ENCODE measurements at regions not wholly inside any gene's neighbourhood (a gene's known extent, or its start where the extent isn't known, plus 50 kb on each side); places are given as distances from the start of the nearest gene placed in this dataset.

DNA sequence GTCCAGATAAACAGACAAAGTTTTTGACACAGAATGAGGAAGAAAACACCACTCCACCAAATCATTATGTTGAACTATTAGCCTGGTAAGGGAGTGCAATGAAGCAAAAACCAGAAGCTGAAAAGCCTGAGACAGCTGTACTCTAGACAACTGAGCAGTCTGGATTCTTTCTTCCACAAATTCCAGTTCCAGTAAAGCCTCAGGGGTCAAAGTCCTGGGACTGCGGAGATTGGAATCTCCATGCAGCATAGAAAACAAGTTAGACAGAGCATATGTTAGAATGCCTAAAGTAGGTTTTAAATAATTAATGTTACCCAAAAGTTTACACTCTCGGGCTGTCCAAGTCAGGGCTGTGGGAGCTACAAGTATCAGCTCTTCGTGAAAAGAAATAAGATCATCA lies 263.2 kb downstream of the TECRL start:
- Histone ChIP-seq H3K27me3 (ENCODE audit: control insufficient read depth, extremely low read depth, insufficient read depth, low read length) (no peaks in the 10 kb centered on the region), H3K27ac (ENCODE audit: control insufficient read depth, insufficient read depth, low read length) (no peak overlapping the region), H3K36me3 (ENCODE audit: control insufficient read depth in 2 of 2, extremely low read depth in 1 of 2, insufficient read depth in 2 of 2, low read length in 2 of 2) (no peaks in the 10 kb centered on the region), H3K4me2 (ENCODE audit: control insufficient read depth, extremely low read depth, insufficient read depth, low read depth, low read length) (no peak overlapping the region), H3K4me3 (ENCODE audit: control insufficient read depth in 2 of 3, extremely low read depth in 1 of 3, insufficient read depth in 2 of 3, low read depth in 1 of 3, low read length in 3 of 3) (no peak overlapping the region), H3K9ac (ENCODE audit: control insufficient read depth, extremely low read depth, insufficient read depth, low read length) (no peak overlapping the region), H3K9me3 (ENCODE audit: control insufficient read depth, low read depth, low read length) (no peaks in the 10 kb centered on the region), H4K20me1 (ENCODE audit: control insufficient read depth, extremely low read depth, insufficient read depth, low read length) (no peaks in the 10 kb centered on the region), H3K4me1 (ENCODE audit: control insufficient read depth, extremely low read depth, insufficient read depth, low read length) (no peaks in the 10 kb centered on the region), H3K9me1 (ENCODE audit: control insufficient read depth, extremely low read depth, insufficient read depth, low read length) (no peaks in the 10 kb centered on the region), H2AFZ (ENCODE audit: control insufficient read depth, low read length) (no peak overlapping the region), H3K79me2 (ENCODE audit: control insufficient read depth, insufficient read depth, low read length) (no peaks in the 10 kb centered on the region)
- no peak for TF ChIP-seq EZH2 (IDR thresholded peaks at IDR 0.05; ENCODE audit: low read length)
- TF ChIP-seq, protein P1, sequence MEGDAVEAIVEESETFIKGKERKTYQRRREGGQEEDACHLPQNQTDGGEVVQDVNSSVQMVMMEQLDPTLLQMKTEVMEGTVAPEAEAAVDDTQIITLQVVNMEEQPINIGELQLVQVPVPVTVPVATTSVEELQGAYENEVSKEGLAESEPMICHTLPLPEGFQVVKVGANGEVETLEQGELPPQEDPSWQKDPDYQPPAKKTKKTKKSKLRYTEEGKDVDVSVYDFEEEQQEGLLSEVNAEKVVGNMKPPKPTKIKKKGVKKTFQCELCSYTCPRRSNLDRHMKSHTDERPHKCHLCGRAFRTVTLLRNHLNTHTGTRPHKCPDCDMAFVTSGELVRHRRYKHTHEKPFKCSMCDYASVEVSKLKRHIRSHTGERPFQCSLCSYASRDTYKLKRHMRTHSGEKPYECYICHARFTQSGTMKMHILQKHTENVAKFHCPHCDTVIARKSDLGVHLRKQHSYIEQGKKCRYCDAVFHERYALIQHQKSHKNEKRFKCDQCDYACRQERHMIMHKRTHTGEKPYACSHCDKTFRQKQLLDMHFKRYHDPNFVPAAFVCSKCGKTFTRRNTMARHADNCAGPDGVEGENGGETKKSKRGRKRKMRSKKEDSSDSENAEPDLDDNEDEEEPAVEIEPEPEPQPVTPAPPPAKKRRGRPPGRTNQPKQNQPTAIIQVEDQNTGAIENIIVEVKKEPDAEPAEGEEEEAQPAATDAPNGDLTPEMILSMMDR (optimal IDR thresholded peaks at IDR 0.05 in 1 of 3, IDR thresholded peaks at IDR 0.05 in 1 of 3, conservative IDR thresholded peaks at IDR 0.05 in 1 of 3; ENCODE audit: extremely low read depth in 1 of 3, insufficient read depth in 2 of 3, low read length in 3 of 3): no peak
- dilution Hi-C loops (cut with MboI; ENCODE audit: extremely low pct_ligation_motif_present, low sequenced_read_pairs): no loop called here
- DNase-seq (ENCODE audit: low read depth, low spot score): no peak
- FAIRE-seq: no peak

DNA sequence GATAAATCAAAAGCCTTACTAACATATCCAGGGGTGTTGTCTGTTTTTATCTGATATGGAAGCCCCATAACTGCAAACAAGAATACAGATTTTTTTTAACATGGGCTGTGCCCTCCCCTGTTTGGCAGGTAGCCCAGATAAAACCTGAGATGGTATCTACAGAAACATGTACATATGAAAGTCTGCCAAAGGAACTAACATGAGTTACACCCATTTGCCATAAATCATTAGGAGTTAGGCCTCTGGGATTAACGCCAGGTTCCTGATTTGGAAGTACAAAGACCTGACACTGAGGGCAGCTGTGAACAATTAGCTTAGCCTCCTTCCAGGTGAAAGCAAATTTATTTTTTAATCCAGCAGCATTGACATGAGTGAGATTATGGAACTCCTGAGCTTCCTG lies 264.3 kb downstream of the TECRL start:
- Histone ChIP-seq H3K79me2 (ENCODE audit: control insufficient read depth, insufficient read depth, low read length) (no peaks in the 10 kb centered on the region), H3K9me3 (ENCODE audit: control insufficient read depth, low read depth, low read length) (no peaks in the 10 kb centered on the region), H3K4me1 (ENCODE audit: control insufficient read depth, extremely low read depth, insufficient read depth, low read length) (no peaks in the 10 kb centered on the region), H2AFZ (ENCODE audit: control insufficient read depth, low read length) (no peak overlapping the region), H4K20me1 (ENCODE audit: control insufficient read depth, extremely low read depth, insufficient read depth, low read length) (no peaks in the 10 kb centered on the region), H3K4me2 (ENCODE audit: control insufficient read depth, extremely low read depth, insufficient read depth, low read depth, low read length) (no peak overlapping the region), H3K36me3 (ENCODE audit: control insufficient read depth in 2 of 2, extremely low read depth in 1 of 2, insufficient read depth in 2 of 2, low read length in 2 of 2) (no peaks in the 10 kb centered on the region), H3K9ac (ENCODE audit: control insufficient read depth, extremely low read depth, insufficient read depth, low read length) (no peak overlapping the region), H3K4me3 (ENCODE audit: control insufficient read depth in 2 of 3, extremely low read depth in 1 of 3, insufficient read depth in 2 of 3, low read depth in 1 of 3, low read length in 3 of 3) (no peak overlapping the region), H3K9me1 (ENCODE audit: control insufficient read depth, extremely low read depth, insufficient read depth, low read length) (no peaks in the 10 kb centered on the region), H3K27ac (ENCODE audit: control insufficient read depth, insufficient read depth, low read length) (no peak overlapping the region), H3K27me3 (ENCODE audit: control insufficient read depth, extremely low read depth, insufficient read depth, low read length) (no peaks in the 10 kb centered on the region)
- DNase-seq (ENCODE audit: low read depth, low spot score) (no peak), FAIRE-seq (peak; percentile 46)
- dilution Hi-C loops (cut with MboI; ENCODE audit: extremely low pct_ligation_motif_present, low sequenced_read_pairs): no loop called here
- TF ChIP-seq EZH2 (IDR thresholded peaks at IDR 0.05; ENCODE audit: low read length): no peak
- TF ChIP-seq, protein P1 (optimal IDR thresholded peaks at IDR 0.05 in 1 of 3, IDR thresholded peaks at IDR 0.05 in 1 of 3, conservative IDR thresholded peaks at IDR 0.05 in 1 of 3; ENCODE audit: extremely low read depth in 1 of 3, insufficient read depth in 2 of 3, low read length in 3 of 3): no peak

All from keratinocyte (primary cell).